Heart right ventricle (tissue), 16 donors: ENCODE measurements at regions not wholly inside any gene's neighbourhood (a gene's known extent, or its start where the extent isn't known, plus 50 kb on each side); places are given as distances from the start of the nearest gene placed in this dataset.

ENCODE experiments used
- ATAC-seq, 8 donors: fragments of 200-7000 bp; cut with Tn5 transposase; one replicate each; pipeline ENCODE4 v1.9.1; 2020; ENCODE audit warnings: mild to moderate bottlenecking in 8 of 8, moderate library complexity in 8 of 8, moderate number of reproducible peaks in 1 of 8
- DNase-seq, 2 donors: peaks; one replicate each; pipeline ENCODE4 v3.0.0-alpha.2; 2020
- H3K27ac ChIP-seq, 10 donors: fragments of 200-600 bp; sonication (generic) in 2 of 10; one replicate each; pipeline versions ENCODE4 v1.5.0 to v1.8.0; 2020 to 2022; ENCODE audit warnings: mild to moderate bottlenecking in 3 of 10
- H3K27me3 ChIP-seq, 7 donors: fragments of 200-600 bp; one replicate each; pipeline ENCODE4 v1.8.0; 2021 to 2022; ENCODE audit warnings: mild to moderate bottlenecking in 2 of 7
- H3K36me3 ChIP-seq, 9 donors: fragments of 200-600 bp; sonication (generic) in 1 of 9; one replicate each; pipeline versions ENCODE4 v1.5.0 to v1.8.0; 2020 to 2022; ENCODE audit warnings: mild to moderate bottlenecking in 2 of 9
- H3K4me1 ChIP-seq, 9 donors: fragments of 200-600 bp; sonication (generic) in 1 of 9; one replicate each; pipeline versions ENCODE4 v1.5.0 to v1.8.0; 2020 to 2022; ENCODE audit warnings: mild to moderate bottlenecking in 4 of 9
- H3K4me3 ChIP-seq, 10 donors: fragments of 200-600 bp; sonication (generic) in 2 of 10; one replicate each; pipeline versions ENCODE4 v1.5.0 to v1.8.0; 2020 to 2022; ENCODE audit warnings: mild to moderate bottlenecking in 7 of 10, moderate library complexity in 2 of 10
- H3K9me3 ChIP-seq, 11 donors: fragments of 200-600 bp in 10 of 11; sonication (generic) in 2 of 11; one replicate each; pipeline versions ENCODE4 v1.5.0 to v1.8.0; 2013 to 2022; ENCODE audit warnings: mild to moderate bottlenecking in 2 of 11, control low read depth in 1 of 11, moderate library complexity in 1 of 11
- WGBS, 2 donors: extraction: QIAGEN DNeasy Blood & Tissue Kit; methylation state at CpG; one replicate each; pipeline ENCODE4 v1.1.7; 2013; ENCODE audit warnings: inconsistent platforms in 1 of 2; 5-methylcytosine and 5-hydroxymethylcytosine counted together
- intact Hi-C, 10 donors: fragments of 100-400 bp; cut with DNase I; formaldehyde crosslinking; loops; one replicate each; pipeline versions ENCODE4 v1.11.1 to v1.14.2; 2022
- TF ChIP-seq, protein P1 (sequence below), 9 donors: fragments of 200-600 bp; sonication (generic) in 2 of 9; IDR thresholded peaks; one replicate each; pipeline versions ENCODE4 v1.5.0 to v1.8.0; 2021 to 2022; ENCODE audit warnings: antibody characterized with exemption in 9 of 9, mild to moderate bottlenecking in 5 of 9, moderate library complexity in 1 of 9
- donor health status: Arrhythmogenic right ventricular cardiomyopathy.
- donor health status: ischemic (EF 13 %, LVEDD 7.1; RV severe dilation, severe dysfunction).
- donor health status: healthy with polysubstance abuse.
- donor health status: DM: no; HTN: yes; CAD: no.
- donor health status: DM: no; HTN: no; CAD: no.
- donor health status: ischemic (EF 25% LVEDD 6.9; RV normal size, moderate dysfunction).
- donor health status: ischemic (EF 25% LVEDD 5.7; RV mildly dilated, moderate dysfunction).
- donor health status: healthy.
- donor health status: DM: yes; HTN: yes; CAD: no.
- donor health status: Ischemic cardiomyopathy.
- donor health status: ischemic (EF 35%, LVEDD 5.7; RV mildly dilated, moderate dysfunction).
- donor health status: nonischemic (EF 11% LVEDD 7.7; RV severe dilation, severe dysfunction).
- donor health status: DM: yes; HTN: yes; CAD: no.
- donor health status: PGD.
- donor health status: ischemic (EF 29% LVEDD 5.4; RV normal size, mild dysfunction).
- donor health status: nonischemic (EF 23%, LVEDD 6.1; RV moderate dilation, normal function).

DNA sequence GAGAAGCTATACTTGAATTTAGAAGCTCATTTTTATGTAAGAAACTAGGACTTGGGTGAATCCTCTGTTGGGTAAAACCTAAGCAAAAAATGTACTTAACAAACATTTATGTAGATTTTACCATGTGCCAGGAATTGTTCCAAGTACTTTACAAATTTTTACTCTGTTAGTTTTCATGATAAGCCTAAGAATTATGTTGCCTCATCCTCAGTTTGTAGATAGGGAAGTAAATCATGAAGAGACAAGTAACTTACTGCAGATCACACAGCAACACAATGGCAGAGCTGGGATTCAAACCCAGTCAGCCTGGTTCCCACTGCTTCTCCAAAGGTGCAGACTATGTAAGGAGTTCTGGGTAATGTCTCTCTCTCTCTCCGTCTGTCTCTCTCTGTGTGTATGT lies 169.9 kb downstream of the DIPK2A start:
- WGBS, 2 donors: 68 to 87% methylated on average over 1 of the region's 1 CpG
- no peak for DNase-seq
- TF ChIP-seq, protein P1, sequence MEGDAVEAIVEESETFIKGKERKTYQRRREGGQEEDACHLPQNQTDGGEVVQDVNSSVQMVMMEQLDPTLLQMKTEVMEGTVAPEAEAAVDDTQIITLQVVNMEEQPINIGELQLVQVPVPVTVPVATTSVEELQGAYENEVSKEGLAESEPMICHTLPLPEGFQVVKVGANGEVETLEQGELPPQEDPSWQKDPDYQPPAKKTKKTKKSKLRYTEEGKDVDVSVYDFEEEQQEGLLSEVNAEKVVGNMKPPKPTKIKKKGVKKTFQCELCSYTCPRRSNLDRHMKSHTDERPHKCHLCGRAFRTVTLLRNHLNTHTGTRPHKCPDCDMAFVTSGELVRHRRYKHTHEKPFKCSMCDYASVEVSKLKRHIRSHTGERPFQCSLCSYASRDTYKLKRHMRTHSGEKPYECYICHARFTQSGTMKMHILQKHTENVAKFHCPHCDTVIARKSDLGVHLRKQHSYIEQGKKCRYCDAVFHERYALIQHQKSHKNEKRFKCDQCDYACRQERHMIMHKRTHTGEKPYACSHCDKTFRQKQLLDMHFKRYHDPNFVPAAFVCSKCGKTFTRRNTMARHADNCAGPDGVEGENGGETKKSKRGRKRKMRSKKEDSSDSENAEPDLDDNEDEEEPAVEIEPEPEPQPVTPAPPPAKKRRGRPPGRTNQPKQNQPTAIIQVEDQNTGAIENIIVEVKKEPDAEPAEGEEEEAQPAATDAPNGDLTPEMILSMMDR (IDR thresholded peaks at IDR 0.05): no peak
- Histone ChIP-seq H3K27me3 (peaks cover 0 to 3% (median 0%) of the 10 kb centered on the region in 7 donors), H3K27ac (no peak overlapping the region), H3K4me3 (no peak overlapping the region), H3K9me3 (peaks cover 0 to 9% (median 0%) of the 10 kb centered on the region in 11 donors), H3K36me3 (no peaks in the 10 kb centered on the region), H3K4me1 (no peaks in the 10 kb centered on the region)
- intact Hi-C loops: no loop called here
- no peak for ATAC-seq

DNA sequence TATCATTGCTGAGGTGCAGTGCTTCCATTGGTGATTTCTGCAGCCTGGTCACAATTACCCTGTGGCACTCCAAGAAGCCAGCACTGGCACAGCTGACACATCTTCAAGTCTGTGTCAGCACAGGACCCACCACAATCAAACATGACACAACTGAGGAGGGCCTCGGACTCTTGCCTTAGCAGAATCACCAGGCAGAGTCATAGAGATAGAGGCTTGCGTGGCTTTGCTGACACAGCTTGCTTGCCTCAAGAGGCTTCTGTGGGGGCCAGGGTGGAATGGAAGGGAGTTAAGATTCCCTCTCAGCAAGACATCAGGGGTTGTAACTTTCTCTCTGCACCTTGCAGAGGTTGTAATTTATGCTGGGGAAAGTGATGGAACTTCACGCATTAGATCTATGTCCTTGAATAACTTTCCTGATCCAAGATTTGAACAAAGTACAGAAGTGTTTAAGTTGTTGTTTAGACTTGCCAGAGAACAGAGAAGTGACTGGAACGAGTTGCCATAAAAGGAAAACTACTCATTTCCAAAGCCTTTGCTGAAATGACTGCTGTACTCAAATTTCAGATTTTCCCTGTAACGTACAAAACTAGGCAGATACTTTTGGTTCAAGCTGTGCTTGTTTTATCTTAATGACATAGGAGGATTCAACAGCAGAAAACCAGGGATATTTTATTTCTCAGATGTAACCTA lies 170.7 kb downstream of the DIPK2A start:
- Histone ChIP-seq H3K27ac (peak overlapping the region in 2 of 10 donors; percentile 5 to 31), H3K36me3 (no peaks in the 10 kb centered on the region), H3K9me3 (peaks cover 0 to 4% (median 0%) of the 10 kb centered on the region in 11 donors), H3K4me3 (no peak overlapping the region), H3K4me1 (no peaks in the 10 kb centered on the region), H3K27me3 (peaks cover 0 to 3% (median 0%) of the 10 kb centered on the region in 7 donors)
- 57 to 65% methylated on average over 5 of the region's 5 CpGs for WGBS, 2 donors
- DNase-seq (peak in 1 of 2 donors; percentile 5), ATAC-seq (peak in 4 of 8 donors; percentile 29 to 65 (median 46))
- intact Hi-C loops: no loop called here
- TF ChIP-seq, protein P1 (IDR thresholded peaks at IDR 0.05): no peak

DNA sequence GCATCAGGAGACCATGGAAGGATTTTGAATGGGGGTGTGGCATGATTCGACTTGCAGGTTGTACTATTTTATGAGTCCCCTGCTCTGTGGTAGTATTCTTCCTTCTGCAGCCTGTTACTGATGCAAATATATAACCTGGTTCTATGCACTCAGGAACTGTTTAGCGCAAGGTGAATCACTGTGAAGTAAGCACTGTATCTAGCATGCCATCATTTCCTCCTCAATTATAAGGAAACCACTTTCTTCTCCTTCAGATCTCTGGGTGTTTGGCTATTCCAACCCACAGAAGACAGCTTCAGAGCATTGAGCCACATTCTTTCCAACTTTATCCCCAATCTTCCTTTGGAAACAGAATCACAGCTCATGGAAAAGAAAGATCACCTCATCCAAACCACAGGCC lies 176.7 kb downstream of the DIPK2A start:
- Histone ChIP-seq H3K9me3 (no peaks in the 10 kb centered on the region), H3K4me1 (no peaks in the 10 kb centered on the region), H3K4me3 (no peak overlapping the region), H3K27ac (no peak overlapping the region), H3K27me3 (no peaks in the 10 kb centered on the region), H3K36me3 (no peaks in the 10 kb centered on the region)
- ATAC-seq (no peak), DNase-seq (no peak)
- WGBS, 2 donors: 95% methylated on average over 2 of the region's 2 CpGs
- TF ChIP-seq, protein P1 (IDR thresholded peaks at IDR 0.05): no peak
- intact Hi-C loops: no loop called here

DNA sequence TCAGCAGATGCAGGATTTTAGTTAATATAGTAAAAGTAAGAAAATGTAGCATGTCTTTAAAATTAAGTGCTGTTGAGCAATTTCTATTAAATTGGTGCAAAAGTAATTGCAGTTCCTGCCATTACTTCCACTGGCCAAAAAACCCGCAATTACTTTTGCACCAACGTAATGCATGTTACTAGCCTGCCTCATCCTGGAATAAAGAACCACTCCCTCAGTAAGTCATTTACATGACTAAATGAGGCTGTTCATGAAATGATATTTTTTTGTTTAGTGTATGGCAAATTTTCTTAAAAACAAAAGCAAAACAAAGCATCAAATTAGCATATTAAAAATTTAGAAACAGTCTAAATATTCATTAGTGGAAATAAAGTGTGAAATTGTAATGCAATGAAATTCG lies 180.4 kb downstream of the DIPK2A start:
- Histone ChIP-seq H3K36me3 (no peaks in the 10 kb centered on the region), H3K27me3 (no peaks in the 10 kb centered on the region), H3K4me3 (no peak overlapping the region), H3K4me1 (no peaks in the 10 kb centered on the region), H3K27ac (no peak overlapping the region), H3K9me3 (peaks cover 0 to 7% (median 0%) of the 10 kb centered on the region in 11 donors)
- ATAC-seq (no peak), DNase-seq (no peak)
- intact Hi-C loops: no loop called here
- WGBS, 2 donors: 92 to 95% methylated on average over 3 of the region's 3 CpGs
- TF ChIP-seq, protein P1 (IDR thresholded peaks at IDR 0.05): no peak
